Left ventricle myocardium inferior (tissue), 1 donor: ENCODE measurements at regions not wholly inside any gene's neighbourhood (a gene's known extent, or its start where the extent isn't known, plus 50 kb on each side); places are given as distances from the start of the nearest gene placed in this dataset.

Source experiments
- DNase-seq: peaks from one replicate; pipeline ENCODE4 v3.0.0-alpha.2; 2020
- H3K27ac ChIP-seq: fragments of 200-600 bp; replicated peaks from 2 replicates; pipeline ENCODE4 v1.8.0; 2021
- H3K27me3 ChIP-seq: fragments of 200-600 bp; 2 replicates; pipeline ENCODE4 v1.8.0; 2021; ENCODE audit warnings: low read depth
- H3K36me3 ChIP-seq: fragments of 200-600 bp; 2 replicates; pipeline ENCODE4 v1.8.0; 2021
- H3K4me1 ChIP-seq: fragments of 200-600 bp; 2 replicates; pipeline ENCODE4 v1.8.0; 2021
- H3K4me3 ChIP-seq: fragments of 200-600 bp; 2 replicates; pipeline ENCODE4 v1.8.0; 2021; ENCODE audit warnings: mild to moderate bottlenecking, moderate library complexity
- H3K9me3 ChIP-seq: fragments of 200-600 bp; replicated peaks from 2 replicates; pipeline ENCODE4 v1.8.0; 2021
- intact Hi-C: fragments of 100-400 bp; cut with micrococcal nuclease; formaldehyde crosslinking; loops from one replicate; pipeline ENCODE4 v1.11.0; 2022
- TF ChIP-seq, protein P1 (sequence below): fragments of 200-600 bp; IDR thresholded peaks from 2 replicates; pipeline ENCODE4 v1.8.0; 2021; ENCODE audit warnings: antibody characterized with exemption, mild to moderate bottlenecking, borderline replicate concordance
- donor health status: DM: no; HTN: yes; CAD: no; lungs with severe emphysema.

DNA sequence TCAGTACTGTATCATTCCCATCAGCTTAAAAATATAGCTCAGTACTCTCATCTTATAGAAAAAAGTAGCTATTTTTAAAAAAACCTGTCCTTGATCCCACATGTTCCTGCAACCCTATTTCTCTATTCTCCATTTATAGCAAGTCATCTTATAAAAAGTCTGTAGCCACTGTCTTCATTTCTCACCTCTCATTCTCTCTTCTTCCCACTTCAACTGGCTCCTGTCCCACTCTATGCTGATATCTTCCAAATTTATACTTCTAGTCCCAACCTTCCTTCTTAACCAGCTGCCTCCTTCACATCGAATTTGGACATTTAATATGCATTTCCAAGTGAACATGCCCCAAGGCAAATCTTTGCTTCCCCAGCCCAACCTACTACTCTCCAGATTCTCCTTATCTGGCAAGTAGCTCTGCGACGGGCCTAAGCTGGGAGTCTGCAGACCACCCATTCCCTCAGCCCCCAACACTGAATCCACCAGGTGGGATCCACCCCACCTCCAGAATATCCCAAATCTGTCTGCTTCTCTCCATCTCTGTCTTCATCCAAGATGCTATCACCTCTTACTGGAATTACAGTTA, 52.0 kb upstream of the TANC2 start:
- Histone ChIP-seq H3K27me3 (no peaks in the 10 kb centered on the region), H3K36me3 (no peaks in the 10 kb centered on the region)
- TF ChIP-seq, protein P1, sequence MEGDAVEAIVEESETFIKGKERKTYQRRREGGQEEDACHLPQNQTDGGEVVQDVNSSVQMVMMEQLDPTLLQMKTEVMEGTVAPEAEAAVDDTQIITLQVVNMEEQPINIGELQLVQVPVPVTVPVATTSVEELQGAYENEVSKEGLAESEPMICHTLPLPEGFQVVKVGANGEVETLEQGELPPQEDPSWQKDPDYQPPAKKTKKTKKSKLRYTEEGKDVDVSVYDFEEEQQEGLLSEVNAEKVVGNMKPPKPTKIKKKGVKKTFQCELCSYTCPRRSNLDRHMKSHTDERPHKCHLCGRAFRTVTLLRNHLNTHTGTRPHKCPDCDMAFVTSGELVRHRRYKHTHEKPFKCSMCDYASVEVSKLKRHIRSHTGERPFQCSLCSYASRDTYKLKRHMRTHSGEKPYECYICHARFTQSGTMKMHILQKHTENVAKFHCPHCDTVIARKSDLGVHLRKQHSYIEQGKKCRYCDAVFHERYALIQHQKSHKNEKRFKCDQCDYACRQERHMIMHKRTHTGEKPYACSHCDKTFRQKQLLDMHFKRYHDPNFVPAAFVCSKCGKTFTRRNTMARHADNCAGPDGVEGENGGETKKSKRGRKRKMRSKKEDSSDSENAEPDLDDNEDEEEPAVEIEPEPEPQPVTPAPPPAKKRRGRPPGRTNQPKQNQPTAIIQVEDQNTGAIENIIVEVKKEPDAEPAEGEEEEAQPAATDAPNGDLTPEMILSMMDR: no peak

DNA sequence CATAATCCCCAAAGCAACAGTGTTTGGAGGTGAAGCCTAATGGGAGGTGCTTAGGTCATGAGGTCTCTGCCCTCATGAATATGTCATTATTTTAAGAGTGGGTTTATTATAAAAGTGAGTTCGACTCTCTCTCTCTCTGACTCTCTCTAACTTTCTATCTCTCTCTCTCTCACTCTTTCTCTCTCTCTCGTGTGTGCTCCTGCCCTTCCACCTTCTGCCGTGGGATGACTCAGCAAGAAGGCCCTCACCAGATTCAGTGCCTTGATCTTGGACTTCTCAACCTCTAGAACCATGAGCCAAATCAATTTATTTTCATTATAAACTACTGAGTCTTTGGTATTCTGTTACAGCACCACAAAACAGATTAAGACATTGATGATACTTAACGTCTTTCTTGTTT, 53.7 kb upstream of the TANC2 start:
- intact Hi-C loops: no loop called here
- DNase-seq: no peak
- TF ChIP-seq, protein P1: no peak

More for the DNA sequence above, 52.0 kb upstream of the TANC2 start:
- Histone ChIP-seq H3K4me1 (peaks cover 18% of the 10 kb centered on the region), H3K27ac (no peak overlapping the region), H3K4me3 (no peak overlapping the region), H3K9me3 (peaks cover 10% of the 10 kb centered on the region)
- intact Hi-C loops: no loop called here
- DNase-seq: no peak

DNA sequence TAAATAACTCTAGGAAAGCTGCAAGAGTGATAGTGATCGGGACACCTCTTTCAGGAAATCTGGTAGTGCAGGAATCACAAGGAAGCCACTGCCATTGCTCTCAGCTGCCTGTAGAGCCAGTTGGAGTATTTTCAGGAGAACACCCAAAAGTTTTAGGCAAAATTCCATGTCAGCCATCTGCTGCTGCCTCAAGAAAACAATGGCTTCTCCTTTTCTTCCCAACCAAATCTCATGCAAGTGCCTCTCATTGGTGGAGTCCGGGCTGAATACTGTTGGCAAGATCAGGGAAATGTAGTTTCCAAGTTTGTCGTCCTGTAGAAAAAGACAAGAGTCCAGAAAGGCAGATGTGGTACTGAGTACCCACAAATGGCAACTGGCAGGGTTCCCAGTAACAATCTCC, 54.9 kb upstream of the TANC2 start:
- peaks cover 10% of the 10 kb centered on the region for H3K9me3 ChIP-seq
- intact Hi-C loops: no loop called here
- H3K36me3 ChIP-seq: no peaks in the 10 kb centered on the region
- no peak overlapping the region for H3K4me3 ChIP-seq
- TF ChIP-seq, protein P1: no peak
- no peak overlapping the region for H3K27ac ChIP-seq
- no peak for DNase-seq
- H3K4me1 ChIP-seq: no peaks in the 10 kb centered on the region
- H3K27me3 ChIP-seq: no peaks in the 10 kb centered on the region

More for the DNA sequence above, 53.7 kb upstream of the TANC2 start:
- no peaks in the 10 kb centered on the region for H3K36me3 ChIP-seq
- H3K4me3 ChIP-seq: no peak overlapping the region
- H3K27me3 ChIP-seq: no peaks in the 10 kb centered on the region
- no peak overlapping the region for H3K27ac ChIP-seq
- peaks cover 10% of the 10 kb centered on the region for H3K9me3 ChIP-seq
- peaks cover 10% of the 10 kb centered on the region for H3K4me1 ChIP-seq

DNA sequence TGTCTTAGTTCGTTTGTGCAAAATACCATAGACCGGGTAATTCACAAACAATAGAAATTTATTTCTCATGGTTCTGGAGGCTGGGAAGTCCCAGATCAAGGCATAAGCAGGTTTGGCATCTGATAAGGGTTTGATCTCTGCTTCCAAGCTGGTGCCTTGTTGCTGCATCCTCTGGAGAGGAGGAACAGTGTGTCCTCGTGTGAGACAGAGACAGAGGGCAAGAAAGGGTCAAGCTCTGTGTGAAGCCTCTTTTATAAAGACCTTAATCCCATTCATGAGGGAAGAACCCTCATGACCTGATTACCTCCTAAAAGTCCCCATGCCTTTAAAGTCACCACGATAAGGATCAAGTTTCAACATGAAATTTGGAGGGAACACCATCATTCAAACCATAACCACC, 55.8 kb upstream of the TANC2 start:
- no peaks in the 10 kb centered on the region for H3K4me1 ChIP-seq
- H3K9me3 ChIP-seq: peaks cover 10% of the 10 kb centered on the region
- no peaks in the 10 kb centered on the region for H3K36me3 ChIP-seq
- intact Hi-C loops: no loop called here
- TF ChIP-seq, protein P1: no peak
- no peak for DNase-seq
- no peak overlapping the region for H3K4me3 ChIP-seq
- H3K27ac ChIP-seq: no peak overlapping the region
- H3K27me3 ChIP-seq: no peaks in the 10 kb centered on the region

DNA sequence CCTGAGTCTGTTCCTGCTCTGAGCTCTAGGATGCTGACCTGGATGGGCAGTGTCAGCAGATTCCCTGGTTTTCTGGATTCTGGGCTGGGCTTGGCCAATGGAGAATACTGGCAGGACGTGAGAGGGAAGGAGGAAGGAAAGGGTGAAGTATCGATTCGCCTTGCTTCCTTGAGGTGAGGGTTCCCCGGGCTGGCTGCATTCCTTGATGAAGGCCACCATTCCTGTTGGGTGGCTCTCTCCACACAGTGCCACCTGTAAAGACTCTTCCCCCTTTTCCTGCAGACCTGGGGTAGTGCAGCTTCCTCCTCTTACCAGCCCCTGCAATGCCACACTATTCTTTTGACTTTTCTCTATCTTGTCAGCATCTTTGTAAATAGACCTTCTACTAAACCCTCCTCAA, 58.1 kb upstream of the TANC2 start:
- Histone ChIP-seq H3K36me3 (no peaks in the 10 kb centered on the region), H3K4me3 (no peak overlapping the region), H3K27ac (no peak overlapping the region), H3K4me1 (no peaks in the 10 kb centered on the region), H3K9me3 (peaks cover 10% of the 10 kb centered on the region), H3K27me3 (no peaks in the 10 kb centered on the region)
- TF ChIP-seq, protein P1: no peak
- DNase-seq: no peak
- intact Hi-C loops: no loop called here
